Body of pancreas (tissue), 4 donors: ENCODE measurements at regions not wholly inside any gene's neighbourhood (a gene's known extent, or its start where the extent isn't known, plus 50 kb on each side); places are given as distances from the start of the nearest gene placed in this dataset.

Source experiments
- CTCF ChIP-seq, 7 experiments: fragments of 450-650 bp in 4 of 7; fragments of 200-600 bp in 3 of 7; sonication (generic) in 3 of 7; IDR thresholded peaks; one replicate each; pipeline ENCODE4 v1.5.1; 2016 to 2019; ENCODE audit warnings: antibody characterized with exemption in 7 of 7
- POLR2A ChIP-seq, 3 donors: fragments of 450-650 bp; IDR thresholded peaks; one replicate each; pipeline ENCODE4 v1.6.1; 2016; ENCODE audit warnings: antibody characterized with exemption in 3 of 3, mild to moderate bottlenecking in 2 of 3

GRCh38 chr7:118013252-118014010 is 140.2 kb upstream of the CTTNBP2 start:
- TF ChIP-seq CTCF (IDR thresholded peaks at IDR 0.05) (no peak), POLR2A (IDR thresholded peaks at IDR 0.05) (no peak)
